ENCODE measurements at regions not wholly inside any gene's neighbourhood (a gene's known extent, or its start where the extent isn't known, plus 50 kb on each side); places are given as distances from the start of the nearest gene placed in this dataset.

DNA sequence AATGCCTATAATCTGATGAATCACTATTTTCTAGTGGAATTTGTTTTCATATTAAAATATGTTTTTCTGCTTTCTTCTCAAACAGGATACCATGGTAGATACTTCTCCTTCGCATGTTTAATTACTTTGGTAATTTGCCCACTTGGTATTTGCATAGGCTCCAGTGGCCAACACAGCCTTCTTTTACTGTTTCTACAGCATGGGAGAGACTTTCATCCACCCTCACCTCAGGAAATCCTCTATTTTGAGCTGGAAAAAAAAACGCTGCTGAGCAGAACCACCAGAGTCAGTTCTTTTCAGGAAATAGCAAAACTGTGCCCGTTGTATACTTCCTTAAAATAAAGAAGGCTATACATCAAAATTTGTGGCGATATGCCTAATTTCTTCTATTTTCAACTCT is 213.3 kb downstream of the MDFIC start:
- TF ChIP-seq CTCF (conservative IDR thresholded peaks at IDR 0.05; ENCODE audit: low read depth, low read length), result no peak
- no peak for TF ChIP-seq EZH2 (IDR thresholded peaks at IDR 0.05; ENCODE audit: borderline replicate concordance, low read depth, low read length, poor library complexity, severe bottlenecking)

All from A673 (cell line).